HG03565 (cell line): ENCODE measurements at regions not wholly inside any gene's neighbourhood (a gene's known extent, or its start where the extent isn't known, plus 50 kb on each side); places are given as distances from the start of the nearest gene placed in this dataset.
A peak's percentile ranks its signal among the peaks of the same experiment; 100 is the strongest.
"Not testable (repeated sequence)": the region's sequence is repeated elsewhere in the genome, so short reads cannot be mapped to it uniquely, and the experiment has no call there.

Experiments used
- ATAC-seq: cut with Tn5 transposase; IDR thresholded peaks from one replicate; pipeline ENCODE4 v1.9.1; 2021; ENCODE audit warnings: mild to moderate bottlenecking, moderate library complexity; ENCODE audit not compliant: unreplicated experiment

GRCh38 chr3:146781059-146781458 is 175.9 kb upstream of the PLSCR5 start:
- ATAC-seq, result no peak

GRCh38 chr3:146780251-146780650 is 175.1 kb upstream of the PLSCR5 start:
- ATAC-seq, result no peak

GRCh38 chr3:146777941-146778340 is 172.8 kb upstream of the PLSCR5 start:
- no peak for ATAC-seq

- ATAC-seq, result no peak
Measured at GRCh38 chr3:146772211-146772743, 167.1 kb upstream of the PLSCR5 start.

DNA sequence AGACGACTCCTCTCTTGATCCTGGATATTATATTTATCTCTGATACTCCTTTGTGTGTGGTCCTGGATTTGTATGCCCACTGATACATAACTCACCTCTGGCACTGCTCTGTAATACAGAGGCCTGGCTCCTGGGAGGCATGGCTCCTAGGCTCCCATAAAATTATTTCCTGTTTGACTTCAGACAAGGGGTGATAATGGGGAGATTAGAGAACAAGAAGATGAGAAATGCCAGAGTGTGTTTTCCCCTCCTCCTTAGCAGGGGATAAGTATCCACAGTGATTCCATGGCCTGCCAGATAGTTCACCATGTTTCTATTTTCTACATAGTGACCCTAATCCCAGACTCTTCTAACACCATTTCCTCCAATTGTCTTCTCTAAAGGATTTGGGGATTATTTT is 165.7 kb upstream of the PLSCR5 start:
- no peak for ATAC-seq

DNA sequence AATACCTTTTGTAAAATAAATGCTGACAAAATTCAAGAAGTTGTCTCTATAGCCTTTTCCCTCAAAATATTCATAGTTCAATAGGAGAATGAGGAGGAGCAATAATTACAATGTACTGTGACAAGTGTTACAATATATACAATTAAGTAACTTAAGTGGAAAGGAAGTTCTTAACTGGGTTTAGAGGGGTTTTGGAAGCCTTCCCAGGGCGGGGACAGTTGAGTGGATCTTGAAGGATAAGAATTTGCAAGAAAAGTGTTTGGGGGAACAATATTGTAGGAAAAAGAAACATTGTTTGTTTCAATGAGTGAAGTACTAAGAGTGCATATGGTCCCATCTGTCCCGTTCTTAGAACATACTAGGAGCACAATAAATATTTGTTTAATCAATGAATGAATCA is 165.2 kb upstream of the PLSCR5 start:
- ATAC-seq, result no peak

GRCh38 chr3:146757759-146758158 is 152.6 kb upstream of the PLSCR5 start:
- ATAC-seq, result no peak

GRCh38 chr3:146750196-146750595 is 145.1 kb upstream of the PLSCR5 start:
- ATAC-seq, result no peak

DNA sequence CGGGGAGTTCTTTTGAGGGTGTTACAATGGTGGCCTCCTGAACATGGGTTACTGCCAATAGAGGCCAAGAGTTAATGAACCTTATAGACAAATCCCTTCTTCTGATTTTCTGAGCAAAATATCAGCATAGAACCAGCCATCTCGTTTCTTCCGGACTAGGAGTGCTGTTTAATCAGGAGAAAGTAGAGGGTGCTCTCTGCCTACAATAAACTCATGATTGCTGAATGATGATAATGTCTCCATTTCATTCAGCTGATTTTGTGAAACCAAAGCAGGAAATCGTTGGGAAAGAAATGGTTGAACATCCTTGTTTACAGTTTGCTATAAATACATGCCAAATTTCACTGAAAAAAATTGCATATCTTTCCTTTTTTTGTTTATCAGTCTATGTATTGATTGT is 142.8 kb upstream of the PLSCR5 start:
- ATAC-seq, result no peak

GRCh38 chr3:146747051-146747450 is 141.9 kb upstream of the PLSCR5 start:
- no peak for ATAC-seq

- no peak for ATAC-seq
Measured at GRCh38 chr3:146746190-146746589, 141.0 kb upstream of the PLSCR5 start.

DNA sequence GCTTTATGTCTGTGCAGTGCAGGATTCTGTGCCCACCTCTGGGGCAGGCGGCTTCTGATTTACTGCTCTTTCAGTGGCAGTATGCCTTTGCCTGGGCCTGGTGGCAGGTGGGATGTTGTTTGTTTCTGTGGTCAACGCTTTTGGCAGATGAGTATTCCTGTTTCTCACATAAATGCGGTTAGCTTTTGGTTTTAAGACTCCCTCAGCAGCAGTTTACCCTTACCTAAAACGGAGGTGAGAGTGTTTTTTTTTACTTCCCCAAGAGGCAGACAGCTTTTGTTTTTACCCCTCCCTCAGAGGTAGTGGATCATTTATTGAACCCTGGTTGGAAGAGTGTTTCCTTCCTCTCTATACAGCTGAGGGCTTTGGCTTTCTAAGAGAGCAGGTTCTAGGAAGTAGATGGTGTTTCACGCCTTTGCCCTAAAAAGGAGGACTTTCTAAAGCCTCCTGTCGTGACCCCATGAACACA is 134.1 kb upstream of the PLSCR5 start:
- no peak for ATAC-seq

DNA sequence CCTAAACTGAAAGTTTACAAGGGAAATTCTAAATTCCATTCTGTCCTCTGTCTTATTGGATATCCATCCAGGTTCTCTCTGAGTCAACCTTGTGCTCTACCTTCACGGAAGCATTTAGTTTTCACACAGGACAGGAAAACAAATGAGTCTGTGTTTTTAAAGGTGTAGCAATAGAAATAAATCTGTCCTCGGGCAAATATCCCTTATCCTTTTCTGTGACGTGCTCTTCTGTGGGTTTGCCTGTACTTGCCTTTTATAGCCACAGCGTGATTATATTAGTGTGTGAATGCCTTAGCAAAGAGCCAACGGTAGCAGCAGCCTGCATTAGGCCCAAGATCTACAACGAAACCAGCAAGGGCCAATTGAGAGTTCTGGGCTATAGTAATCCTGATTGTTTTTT is 127.2 kb upstream of the PLSCR5 start:
- no peak for ATAC-seq

GRCh38 chr3:146715170-146715569 is 110.0 kb upstream of the PLSCR5 start:
- no peak for ATAC-seq

DNA sequence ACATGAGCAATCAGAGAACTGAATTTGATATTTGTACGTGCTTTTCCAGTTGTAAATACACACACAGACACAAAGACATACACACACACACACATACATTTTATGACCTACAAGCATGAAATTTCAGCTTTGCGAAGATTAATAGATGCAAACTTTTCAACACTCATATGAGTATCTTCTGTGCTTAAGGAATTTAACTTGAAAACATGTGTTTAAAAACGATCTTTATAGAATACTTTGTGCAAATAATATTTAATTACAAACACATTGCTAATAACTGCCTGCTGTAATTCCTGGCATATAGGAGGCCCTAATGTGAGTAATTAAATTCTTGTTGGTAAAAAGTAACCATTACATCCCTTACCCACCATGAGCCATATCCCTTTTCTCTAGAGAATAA is 107.7 kb upstream of the PLSCR5 start:
- ATAC-seq, result no peak

DNA sequence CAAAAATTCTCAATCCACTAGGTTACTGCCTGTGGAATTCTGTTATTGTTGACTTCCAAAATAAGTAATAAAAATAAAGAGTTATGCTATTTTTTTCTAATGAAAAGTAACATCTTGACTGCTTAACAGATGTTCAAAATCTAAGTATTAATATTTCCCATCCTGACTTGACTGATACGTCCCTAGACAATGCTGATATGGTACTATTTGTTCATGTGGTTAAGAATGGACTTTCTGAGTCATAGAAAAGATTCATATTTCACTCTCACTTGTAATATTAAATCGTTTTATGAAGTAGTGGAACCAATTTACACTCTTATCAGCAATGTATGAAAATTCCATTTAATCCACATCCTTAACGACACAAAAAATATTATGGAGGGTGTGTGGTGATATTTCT is 104.8 kb upstream of the PLSCR5 start:
- ATAC-seq, result no peak

DNA sequence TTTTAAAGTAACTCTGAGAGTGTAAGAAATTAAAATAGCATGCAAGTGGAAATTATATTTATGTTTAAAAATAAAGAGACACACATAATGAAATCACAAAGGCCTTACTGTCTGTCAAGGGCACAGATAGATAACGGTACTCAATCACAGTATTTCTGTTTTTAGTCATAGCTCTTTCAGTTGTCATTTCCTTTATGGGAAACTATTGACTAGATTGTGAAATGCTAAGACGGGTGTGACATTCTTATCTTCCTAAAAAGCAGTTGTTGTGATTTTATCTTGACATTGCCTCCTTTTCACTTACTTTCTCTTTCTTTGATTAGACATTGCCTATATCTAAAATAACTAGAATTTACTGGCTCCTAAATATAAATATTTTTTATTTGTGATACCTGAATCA is 100.1 kb upstream of the PLSCR5 start:
- ATAC-seq, result peak; percentile 94

GRCh38 chr3:146702237-146702636 is 97.1 kb upstream of the PLSCR5 start:
- ATAC-seq, result no peak

DNA sequence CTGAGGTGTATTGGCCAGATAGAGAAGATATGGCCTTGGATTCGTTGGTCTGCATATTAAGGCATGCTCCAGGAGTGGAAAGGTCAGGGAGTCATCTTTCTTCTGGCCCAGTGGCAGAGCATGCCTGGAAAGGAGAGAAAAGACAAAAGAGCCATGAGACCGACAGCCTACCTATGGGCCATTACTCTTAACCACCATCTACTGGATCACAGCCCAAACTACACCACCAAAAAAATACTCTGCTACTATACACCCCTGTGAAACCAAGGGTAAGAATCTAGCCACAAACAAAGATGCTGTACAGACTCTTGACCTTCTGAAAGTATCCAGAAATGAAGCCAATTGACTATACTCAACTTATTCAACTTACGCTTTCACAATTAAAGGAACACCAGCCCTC is 96.1 kb upstream of the PLSCR5 start:
- ATAC-seq, result no peak

- not testable (repeated sequence) for ATAC-seq
Measured at GRCh38 chr3:146700025-146700424, 94.9 kb upstream of the PLSCR5 start.

GRCh38 chr3:146692254-146692653 is 87.1 kb upstream of the PLSCR5 start:
- ATAC-seq, result no peak

- no peak for ATAC-seq
Measured at GRCh38 chr3:146685050-146685814, 80.1 kb upstream of the PLSCR5 start.

DNA sequence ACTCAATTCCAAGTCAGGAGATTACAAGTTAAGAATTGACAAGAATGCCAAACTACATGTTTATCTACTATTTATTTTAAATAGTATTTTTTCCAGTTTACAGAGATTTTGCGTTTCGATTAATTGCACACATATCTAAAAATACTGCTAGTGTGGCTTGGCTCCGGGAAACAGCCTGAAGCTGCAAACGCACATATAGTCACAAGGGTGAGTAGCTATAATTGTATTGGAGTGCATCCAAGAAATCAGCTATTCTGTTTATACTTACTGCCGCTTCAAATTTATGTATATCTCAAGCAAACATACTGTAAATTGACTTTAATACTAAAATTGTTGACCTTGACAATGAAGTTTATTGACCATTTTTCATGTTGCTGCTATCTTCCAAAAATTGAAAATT is 77.0 kb upstream of the PLSCR5 start:
- ATAC-seq, result no peak
